NCI-H187 treated with DMSO at 0.1 percent for 48 hours (cell line): ENCODE measurements at regions not wholly inside any gene's neighbourhood (a gene's known extent, or its start where the extent isn't known, plus 50 kb on each side); places are given as distances from the start of the nearest gene placed in this dataset.

Source experiments
- DNase-seq: peaks from one replicate; lab custom pipeline; 2025; lab: John Stamatoyannopoulos, UW

DNA sequence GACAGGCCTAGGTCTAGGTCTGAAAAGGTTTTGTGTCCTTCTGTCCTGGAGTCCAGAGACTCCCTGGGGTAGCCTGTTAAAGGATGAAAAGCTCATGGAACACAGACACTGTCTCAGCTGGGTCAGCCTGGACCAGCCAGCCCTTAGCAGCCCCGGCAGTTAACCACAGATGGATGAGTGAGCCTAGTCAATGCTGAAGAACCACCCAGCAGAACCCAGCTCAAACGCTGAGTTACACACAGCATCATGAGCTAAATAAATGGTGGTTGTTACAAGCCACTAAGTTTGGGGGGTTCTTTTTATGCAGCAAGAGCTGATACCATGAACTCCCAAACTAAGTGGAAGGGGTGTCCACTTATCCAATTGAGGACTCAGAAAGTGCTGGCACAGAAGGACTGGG is 472.8 kb upstream of the PROK2 start:
- no peak for DNase-seq

DNA sequence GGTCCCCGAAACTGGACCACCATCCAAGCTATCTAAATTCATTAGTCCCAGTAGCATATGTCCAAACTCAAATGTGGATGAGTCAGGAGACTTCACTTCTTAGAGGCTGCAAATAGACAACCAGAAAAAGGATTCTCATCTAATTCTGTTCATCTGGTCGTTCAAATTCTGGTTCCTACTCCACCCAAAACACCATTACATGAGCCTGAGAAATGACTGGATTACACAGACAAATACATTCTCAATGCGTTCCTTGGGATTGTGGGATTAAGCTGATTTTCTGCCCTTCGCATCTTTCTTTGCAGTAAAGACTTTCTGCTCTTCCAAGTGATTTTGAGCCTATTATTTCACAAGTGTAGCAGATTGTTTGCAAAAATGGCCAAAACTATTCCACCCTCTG is 472.3 kb upstream of the PROK2 start:
- no peak for DNase-seq

DNA sequence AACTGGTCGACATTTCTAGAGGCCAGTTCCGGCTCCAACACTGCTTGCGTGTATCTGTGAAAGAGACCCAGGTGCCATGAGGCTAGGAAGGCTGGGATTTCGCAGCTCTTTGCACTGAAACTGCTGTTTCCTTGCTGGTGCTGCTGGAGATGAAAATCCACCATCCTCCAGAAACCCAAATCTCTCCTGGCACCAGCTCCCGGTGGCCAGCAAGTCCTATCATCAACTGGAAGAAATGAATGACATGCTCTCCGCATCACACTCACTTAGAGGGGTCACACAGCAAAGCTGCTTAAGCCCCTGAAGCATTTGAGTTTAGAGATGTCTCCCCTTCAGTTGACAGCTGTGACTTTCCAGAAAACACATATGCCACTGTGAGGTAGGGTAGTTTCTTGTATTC is 471.8 kb upstream of the PROK2 start:
- DNase-seq = no peak

DNA sequence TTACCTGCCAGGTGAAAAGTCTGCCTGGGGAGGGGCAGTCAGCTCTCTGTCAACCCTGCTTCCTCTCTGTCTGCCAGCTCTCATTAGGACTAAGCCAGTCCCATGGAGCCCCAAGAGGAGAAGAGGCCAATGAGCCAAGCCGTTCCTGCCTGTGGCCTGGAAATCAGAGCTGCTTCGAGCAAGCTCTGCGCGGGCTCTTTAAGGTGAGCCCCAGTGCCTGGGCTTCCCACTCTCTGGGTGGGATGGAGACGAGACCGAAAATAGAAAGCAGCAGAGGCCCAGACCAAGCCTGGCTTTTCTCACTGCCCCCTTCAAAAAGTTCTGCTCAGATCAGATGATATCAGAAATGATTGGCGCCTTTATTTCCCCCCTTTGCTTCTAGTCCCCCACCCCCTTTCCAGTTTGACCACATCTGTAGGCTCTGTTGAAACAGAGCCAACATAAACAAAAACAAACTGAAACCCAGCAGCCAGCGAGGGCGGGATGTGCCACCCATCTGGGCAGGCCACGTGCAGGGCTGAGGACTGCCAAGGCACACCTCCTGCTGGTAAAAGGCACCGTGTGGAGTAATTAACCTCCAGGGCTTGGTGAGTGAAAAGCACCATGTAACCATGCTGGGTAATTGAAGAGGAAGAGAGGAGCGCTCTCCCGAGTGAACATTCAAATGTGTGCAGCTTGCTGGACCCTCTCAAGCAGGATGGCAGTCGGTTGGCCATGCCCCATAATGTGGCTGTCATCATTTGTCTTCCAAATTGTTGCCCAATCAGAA is 471.0 kb upstream of the PROK2 start:
- peak; percentile 28 for DNase-seq

GRCh38 chr3:72255191-72255590 is 470.2 kb upstream of the PROK2 start:
- DNase-seq = no peak

DNA sequence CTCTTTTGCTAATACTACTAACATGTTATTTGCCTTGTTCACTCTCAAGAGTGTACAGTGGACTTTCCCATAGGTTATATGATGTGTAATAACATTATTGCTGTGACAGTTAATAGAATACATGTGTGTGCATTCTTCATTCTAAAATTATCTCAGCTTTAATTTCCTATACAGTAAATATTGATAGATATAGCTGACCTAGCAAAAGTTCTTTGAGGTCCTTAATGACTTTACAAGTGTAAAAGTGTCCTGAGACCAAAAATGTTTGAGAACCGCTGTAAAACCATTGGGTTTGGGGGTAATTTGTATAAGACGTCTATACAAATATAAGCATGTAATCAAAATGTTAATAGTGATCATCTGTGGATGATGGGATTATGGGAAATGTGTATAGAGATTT is 469.5 kb upstream of the PROK2 start:
- no peak for DNase-seq

- DNase-seq = no peak
Measured at GRCh38 chr3:72250725-72251124, 465.8 kb upstream of the PROK2 start.

DNA sequence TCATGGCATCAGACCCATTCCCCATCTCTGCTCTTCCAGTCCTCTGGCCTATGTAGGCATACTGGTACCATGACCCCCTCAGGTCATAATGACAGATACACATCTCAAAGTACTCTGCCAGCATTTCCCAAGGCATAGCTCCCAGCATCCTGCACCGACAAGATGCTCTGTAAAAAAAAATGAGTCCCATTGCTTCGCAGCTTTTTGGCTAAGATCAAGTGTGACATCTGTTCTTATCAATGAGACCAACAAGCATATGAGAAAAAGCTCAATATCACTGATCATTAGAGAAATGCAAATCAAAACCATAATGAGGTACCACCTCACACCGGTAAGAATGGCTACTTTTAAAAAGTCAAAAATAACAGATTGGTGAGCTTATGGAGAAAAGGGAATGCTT is 463.9 kb upstream of the PROK2 start:
- DNase-seq = no peak

DNA sequence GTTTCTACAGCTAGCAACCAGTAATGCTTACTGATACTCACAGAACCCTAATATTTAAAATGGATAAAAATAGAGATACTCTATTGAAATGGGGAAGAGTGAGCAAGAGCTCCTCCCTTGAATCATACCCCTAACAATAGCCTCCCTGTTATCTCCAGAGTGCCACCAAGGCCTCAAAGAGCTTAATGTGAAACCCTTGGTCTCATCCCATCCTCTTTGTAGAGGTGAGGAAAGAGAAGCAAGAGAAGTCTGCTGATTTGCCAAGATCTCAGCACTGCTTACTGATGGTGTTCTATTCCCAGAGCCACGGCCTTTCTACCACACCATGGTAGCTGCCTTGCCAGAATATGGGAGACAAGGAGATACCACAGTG is 463.4 kb upstream of the PROK2 start:
- no peak for DNase-seq

- no peak for DNase-seq
Measured at GRCh38 chr3:72247645-72248388, 462.9 kb upstream of the PROK2 start.

GRCh38 chr3:72247126-72247525 is 462.2 kb upstream of the PROK2 start:
- DNase-seq = no peak

GRCh38 chr3:72246685-72247084 is 461.7 kb upstream of the PROK2 start:
- no peak for DNase-seq

DNA sequence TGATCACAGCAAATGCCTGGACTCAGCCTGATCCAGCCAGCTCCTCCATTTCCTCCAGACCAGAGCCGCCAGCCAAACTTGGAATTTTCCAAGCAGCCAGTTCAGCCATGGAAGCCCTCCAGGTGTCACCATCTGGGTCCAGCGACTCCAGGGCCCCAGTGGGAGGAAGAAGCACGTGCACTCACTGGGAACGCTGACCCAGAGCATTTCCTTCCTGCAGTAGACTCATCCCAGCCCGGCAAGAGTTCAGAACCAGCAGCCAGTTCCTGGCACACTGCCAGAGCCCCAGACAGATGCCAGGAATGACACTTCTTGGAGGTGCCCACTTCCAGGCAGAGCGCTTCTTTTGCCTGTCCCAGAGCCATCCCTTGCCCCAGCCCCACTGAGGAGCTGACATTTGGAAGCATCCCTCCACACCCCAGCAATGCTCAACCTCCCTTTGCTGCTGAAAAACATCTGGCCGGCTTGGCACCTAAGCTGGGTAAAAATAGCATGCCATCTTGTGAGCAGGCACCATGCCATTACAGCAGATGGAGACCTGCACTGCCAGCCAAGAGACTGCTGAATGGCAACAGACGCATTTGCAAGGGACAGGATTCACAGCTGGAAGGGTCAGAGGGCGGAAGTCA is 460.3 kb upstream of the PROK2 start:
- DNase-seq = no peak

DNA sequence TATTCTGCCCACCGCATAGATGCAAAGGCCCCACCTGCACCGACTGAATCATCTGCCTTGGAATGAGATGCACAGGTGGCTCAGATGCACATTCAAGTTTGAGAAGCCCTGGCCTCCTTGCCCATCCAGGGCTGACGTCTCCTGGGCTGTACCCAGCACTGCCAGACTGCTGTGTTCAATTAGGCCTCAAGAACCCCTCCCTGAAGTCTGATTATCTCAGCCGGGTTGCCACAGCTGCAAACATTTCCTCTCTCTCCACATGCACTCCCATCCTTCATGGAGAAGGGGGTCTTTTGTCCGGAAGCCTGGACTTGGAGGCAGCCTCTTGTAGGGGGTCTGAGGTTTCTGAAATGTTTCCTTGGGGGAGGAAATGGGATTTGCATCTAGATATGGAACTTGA is 459.4 kb upstream of the PROK2 start:
- DNase-seq = no peak

- no peak for DNase-seq
Measured at GRCh38 chr3:72242326-72242725, 457.4 kb upstream of the PROK2 start.

DNA sequence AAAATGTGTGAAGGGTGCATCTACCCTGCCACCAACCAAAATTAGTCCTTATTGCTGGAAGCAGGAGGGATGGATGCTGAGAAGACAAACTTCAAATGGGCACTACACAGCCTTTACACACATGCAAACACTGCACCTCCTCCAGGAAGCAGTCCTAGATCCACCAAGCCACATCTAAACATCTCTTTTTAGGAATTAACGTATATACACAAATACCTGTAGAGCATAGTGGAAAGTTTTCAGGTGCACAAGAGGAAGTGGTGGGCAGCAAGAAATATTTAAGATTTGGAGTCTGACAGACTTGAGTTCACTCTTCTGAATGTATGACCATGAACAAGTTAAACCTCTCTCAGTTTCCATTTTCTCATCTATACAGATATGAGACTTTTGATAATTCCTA is 456.6 kb upstream of the PROK2 start:
- no peak for DNase-seq

DNA sequence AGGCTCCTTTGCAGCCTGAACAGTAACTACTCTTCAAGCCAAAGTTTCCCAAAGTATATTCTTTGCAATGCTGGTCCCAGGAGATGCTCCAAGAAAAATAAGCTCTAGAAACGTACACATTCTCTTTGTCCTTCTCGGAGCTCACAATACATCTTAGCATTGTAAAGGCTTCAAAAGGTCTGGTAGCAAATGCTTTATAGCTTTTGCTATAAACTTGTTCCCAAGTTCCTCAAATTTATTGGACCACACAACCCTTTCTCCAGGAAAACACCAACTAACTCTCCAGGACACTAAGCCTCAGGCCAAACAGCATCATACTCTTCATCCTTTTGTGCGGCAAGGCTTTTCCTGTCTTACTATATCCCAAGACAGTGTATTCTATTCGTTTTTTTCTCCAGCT is 455.6 kb upstream of the PROK2 start:
- no peak for DNase-seq

DNA sequence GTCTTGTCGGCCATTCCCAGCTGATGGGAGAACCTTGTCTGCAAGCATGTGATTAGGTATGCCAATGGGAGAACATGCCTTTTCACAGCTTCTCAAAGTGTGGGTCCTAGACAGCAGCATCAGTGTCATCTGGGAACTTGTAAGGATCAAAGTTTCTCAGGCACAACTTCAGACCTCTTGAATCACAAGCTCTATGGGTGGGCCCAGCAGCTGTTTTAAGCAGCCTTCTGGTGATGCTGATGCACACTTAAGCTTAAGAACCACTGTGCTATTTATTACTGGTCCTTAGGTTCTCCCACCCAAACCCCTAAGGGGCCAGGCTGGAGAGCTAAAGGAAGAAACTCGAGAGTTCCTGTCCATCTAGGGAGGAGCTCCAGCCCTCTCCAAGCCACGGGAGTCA is 453.9 kb upstream of the PROK2 start:
- DNase-seq = no peak

DNA sequence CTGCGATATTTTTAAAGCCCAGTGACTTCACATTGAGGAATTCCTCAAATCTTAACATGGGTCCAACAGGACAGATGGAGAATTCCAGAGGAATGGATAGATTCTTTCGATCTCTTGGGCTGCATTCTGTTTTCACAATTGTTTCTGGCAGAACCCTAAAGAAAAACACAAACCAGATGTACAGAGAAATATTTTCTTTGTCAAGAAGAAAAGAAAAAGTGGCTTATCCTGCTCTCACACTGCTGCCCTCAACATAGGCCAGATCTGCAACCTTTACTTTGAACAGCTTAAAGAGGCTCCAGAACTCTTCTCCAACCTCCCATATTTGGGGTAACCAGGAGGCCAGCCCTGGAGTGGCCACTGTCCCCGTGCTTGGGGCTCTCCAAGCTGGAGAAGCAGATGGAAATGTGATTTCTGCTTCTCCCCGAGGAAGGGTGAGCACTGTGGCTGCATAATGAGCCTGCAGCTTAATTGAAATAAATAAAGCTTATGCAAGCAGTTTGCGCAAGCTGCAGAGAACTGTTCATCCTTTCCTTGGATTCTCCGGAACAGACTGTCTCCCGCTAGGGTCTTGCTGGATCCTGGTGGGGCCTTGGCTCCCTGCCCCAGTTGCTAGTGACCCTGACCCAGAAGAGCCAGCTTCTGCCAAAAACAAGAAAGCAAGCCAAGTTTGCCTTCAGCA is 453.2 kb upstream of the PROK2 start:
- DNase-seq = no peak

GRCh38 chr3:72237679-72238009 is 452.7 kb upstream of the PROK2 start:
- no peak for DNase-seq

GRCh38 chr3:72234391-72234790 is 449.4 kb upstream of the PROK2 start:
- no peak for DNase-seq

DNA sequence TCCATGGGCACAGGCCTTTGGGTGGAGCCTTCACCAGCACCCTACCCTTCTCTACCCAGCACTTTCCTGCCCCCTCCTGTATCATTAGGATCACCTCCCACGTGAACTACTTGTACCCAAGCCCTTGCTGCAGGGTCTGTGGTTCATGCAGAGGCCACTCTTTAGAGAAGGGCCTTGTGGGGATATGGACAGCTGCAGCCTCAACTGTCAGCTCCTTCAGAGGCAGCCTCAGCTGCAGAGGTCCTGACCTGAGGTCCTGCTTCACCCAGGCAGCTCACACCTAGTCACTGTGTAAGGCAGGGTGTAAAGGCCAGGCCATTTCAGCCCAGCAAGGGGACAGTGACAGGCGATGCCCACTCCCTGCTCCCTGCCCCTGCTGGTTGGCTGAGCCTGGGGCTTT is 448.6 kb upstream of the PROK2 start:
- DNase-seq = no peak

GRCh38 chr3:72232777-72233176 is 447.8 kb upstream of the PROK2 start:
- no peak for DNase-seq
